ENCODE measurements at regions not wholly inside any gene's neighbourhood (a gene's known extent, or its start where the extent isn't known, plus 50 kb on each side); places are given as distances from the start of the nearest gene placed in this dataset.

DNA sequence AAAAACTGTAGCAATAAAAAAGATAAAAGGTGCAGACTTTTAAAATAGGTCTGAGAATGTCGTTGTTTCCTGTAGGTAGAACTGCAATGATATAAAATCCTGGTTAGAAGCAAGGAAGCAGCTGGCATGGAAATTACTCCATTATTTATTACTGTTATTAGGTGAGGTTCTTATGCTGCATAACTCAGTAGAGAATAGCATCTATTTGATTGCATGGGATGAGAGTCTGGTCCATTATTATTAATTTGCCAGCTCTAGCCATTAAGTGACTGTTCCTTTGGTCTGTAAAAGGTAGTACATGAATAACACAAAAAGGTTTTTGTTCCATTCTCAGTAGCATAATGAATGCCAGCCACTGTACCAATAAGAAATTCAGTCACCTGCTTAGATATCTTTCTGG is 358.6 kb downstream of the RBM43 start:
- no peak for DNase-seq (ENCODE audit: low spot score)
- POLR2A ChIA-PET, result no interaction called here
- peaks cover 40% of the 10 kb centered on the region for H3K9me3 Mint-ChIP-seq
- CTCF ChIA-PET, result no interaction called here
- ATAC-seq, result no peak
- no peaks in the 10 kb centered on the region for H3K4me1 Mint-ChIP-seq
- no peak overlapping the region for H3K4me3 Mint-ChIP-seq
- no peak overlapping the region for H3K27ac Mint-ChIP-seq
- H3K36me3 Mint-ChIP-seq, result peaks cover 19% of the 10 kb centered on the region
- no peaks in the 10 kb centered on the region for H3K27me3 Mint-ChIP-seq (ENCODE audit: low read depth)
- TF ChIP-seq JUN (CRISPR knock-in tag; IDR thresholded peaks at IDR 0.05) (no peak), IRF2 (CRISPR knock-in tag; IDR thresholded peaks at IDR 0.05; ENCODE audit: borderline replicate concordance, low read depth) (no peak), ATF2 (CRISPR knock-in tag; IDR thresholded peaks at IDR 0.05; ENCODE audit: borderline replicate concordance, low read depth) (no peak), ATF1 (CRISPR knock-in tag; IDR thresholded peaks at IDR 0.05) (no peak), ZNF263 (CRISPR knock-in tag; IDR thresholded peaks at IDR 0.05; ENCODE audit: low read depth) (no peak), ELF4 (CRISPR knock-in tag; IDR thresholded peaks at IDR 0.05; ENCODE audit: low read depth) (no peak), CREB1 (CRISPR knock-in tag; IDR thresholded peaks at IDR 0.05) (no peak), GRHL2 (CRISPR knock-in tag; IDR thresholded peaks at IDR 0.05; ENCODE audit: insufficient replicate concordance, severe bottlenecking) (no peak)
- TF ChIP-seq, protein P1, sequence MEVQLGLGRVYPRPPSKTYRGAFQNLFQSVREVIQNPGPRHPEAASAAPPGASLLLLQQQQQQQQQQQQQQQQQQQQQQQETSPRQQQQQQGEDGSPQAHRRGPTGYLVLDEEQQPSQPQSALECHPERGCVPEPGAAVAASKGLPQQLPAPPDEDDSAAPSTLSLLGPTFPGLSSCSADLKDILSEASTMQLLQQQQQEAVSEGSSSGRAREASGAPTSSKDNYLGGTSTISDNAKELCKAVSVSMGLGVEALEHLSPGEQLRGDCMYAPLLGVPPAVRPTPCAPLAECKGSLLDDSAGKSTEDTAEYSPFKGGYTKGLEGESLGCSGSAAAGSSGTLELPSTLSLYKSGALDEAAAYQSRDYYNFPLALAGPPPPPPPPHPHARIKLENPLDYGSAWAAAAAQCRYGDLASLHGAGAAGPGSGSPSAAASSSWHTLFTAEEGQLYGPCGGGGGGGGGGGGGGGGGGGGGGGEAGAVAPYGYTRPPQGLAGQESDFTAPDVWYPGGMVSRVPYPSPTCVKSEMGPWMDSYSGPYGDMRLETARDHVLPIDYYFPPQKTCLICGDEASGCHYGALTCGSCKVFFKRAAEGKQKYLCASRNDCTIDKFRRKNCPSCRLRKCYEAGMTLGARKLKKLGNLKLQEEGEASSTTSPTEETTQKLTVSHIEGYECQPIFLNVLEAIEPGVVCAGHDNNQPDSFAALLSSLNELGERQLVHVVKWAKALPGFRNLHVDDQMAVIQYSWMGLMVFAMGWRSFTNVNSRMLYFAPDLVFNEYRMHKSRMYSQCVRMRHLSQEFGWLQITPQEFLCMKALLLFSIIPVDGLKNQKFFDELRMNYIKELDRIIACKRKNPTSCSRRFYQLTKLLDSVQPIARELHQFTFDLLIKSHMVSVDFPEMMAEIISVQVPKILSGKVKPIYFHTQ (CRISPR knock-in tag; IDR thresholded peaks at IDR 0.05), result no peak
- TF ChIP-seq, protein P2, sequence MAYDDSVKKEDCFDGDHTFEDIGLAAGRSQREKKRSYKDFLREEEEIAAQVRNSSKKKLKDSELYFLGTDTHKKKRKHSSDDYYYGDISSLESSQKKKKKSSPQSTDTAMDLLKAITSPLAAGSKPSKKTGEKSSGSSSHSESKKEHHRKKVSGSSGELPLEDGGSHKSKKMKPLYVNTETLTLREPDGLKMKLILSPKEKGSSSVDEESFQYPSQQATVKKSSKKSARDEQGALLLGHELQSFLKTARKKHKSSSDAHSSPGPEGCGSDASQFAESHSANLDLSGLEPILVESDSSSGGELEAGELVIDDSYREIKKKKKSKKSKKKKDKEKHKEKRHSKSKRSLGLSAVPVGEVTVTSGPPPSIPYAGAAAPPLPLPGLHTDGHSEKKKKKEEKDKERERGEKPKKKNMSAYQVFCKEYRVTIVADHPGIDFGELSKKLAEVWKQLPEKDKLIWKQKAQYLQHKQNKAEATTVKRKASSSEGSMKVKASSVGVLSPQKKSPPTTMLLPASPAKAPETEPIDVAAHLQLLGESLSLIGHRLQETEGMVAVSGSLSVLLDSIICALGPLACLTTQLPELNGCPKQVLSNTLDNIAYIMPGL (CRISPR knock-in tag; IDR thresholded peaks at IDR 0.05), result no peak
- TF ChIP-seq, protein P3, sequence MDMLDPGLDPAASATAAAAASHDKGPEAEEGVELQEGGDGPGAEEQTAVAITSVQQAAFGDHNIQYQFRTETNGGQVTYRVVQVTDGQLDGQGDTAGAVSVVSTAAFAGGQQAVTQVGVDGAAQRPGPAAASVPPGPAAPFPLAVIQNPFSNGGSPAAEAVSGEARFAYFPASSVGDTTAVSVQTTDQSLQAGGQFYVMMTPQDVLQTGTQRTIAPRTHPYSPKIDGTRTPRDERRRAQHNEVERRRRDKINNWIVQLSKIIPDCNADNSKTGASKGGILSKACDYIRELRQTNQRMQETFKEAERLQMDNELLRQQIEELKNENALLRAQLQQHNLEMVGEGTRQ (CRISPR knock-in tag; IDR thresholded peaks at IDR 0.05), result no peak

GRCh38 chr2:150900913-150901312 is 360.8 kb downstream of the RBM43 start:
- ChIA-PET CTCF (no interaction called here), POLR2A (interaction anchor here (0.7 kb wide), 1 partner anchor 339 kb away, joined by 3 read pairs; no protein-coding TSS in a partner anchor)
- no peaks in the 10 kb centered on the region for H3K27me3 Mint-ChIP-seq (ENCODE audit: low read depth)
- no peak for ATAC-seq
- H3K36me3 Mint-ChIP-seq, result peaks cover 19% of the 10 kb centered on the region
- no peak overlapping the region for H3K4me3 Mint-ChIP-seq
- no peak for DNase-seq (ENCODE audit: low spot score)
- H3K9me3 Mint-ChIP-seq, result peaks cover 47% of the 10 kb centered on the region
- H3K27ac Mint-ChIP-seq, result no peak overlapping the region
- H3K4me1 Mint-ChIP-seq, result no peaks in the 10 kb centered on the region
- TF ChIP-seq ZMAT4 (CRISPR knock-in tag; IDR thresholded peaks at IDR 0.05) (no peak), FOXK1 (CRISPR knock-in tag; IDR thresholded peaks at IDR 0.05) (no peak), CTCF (IDR thresholded peaks at IDR 0.05) (no peak), HMGA2 (CRISPR knock-in tag; IDR thresholded peaks at IDR 0.05) (no peak), ATF2 (CRISPR knock-in tag; IDR thresholded peaks at IDR 0.05; ENCODE audit: borderline replicate concordance, low read depth) (no peak), ZNF396 (CRISPR knock-in tag; IDR thresholded peaks at IDR 0.05; ENCODE audit: borderline replicate concordance) (no peak), GABPB1 (CRISPR knock-in tag; IDR thresholded peaks at IDR 0.05) (no peak), E2F1 (CRISPR knock-in tag; IDR thresholded peaks at IDR 0.05) (no peak), ZNF263 (CRISPR knock-in tag; IDR thresholded peaks at IDR 0.05; ENCODE audit: low read depth) (no peak), RORB (CRISPR knock-in tag; IDR thresholded peaks at IDR 0.05) (no peak), NFYB (CRISPR knock-in tag; conservative IDR thresholded peaks at IDR 0.05; ENCODE audit: low read depth) (no peak)
- TF ChIP-seq, protein P2 (CRISPR knock-in tag; IDR thresholded peaks at IDR 0.05), result no peak
- TF ChIP-seq, protein P4, sequence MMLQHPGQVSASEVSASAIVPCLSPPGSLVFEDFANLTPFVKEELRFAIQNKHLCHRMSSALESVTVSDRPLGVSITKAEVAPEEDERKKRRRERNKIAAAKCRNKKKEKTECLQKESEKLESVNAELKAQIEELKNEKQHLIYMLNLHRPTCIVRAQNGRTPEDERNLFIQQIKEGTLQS (CRISPR knock-in tag; conservative IDR thresholded peaks at IDR 0.05), result no peak

Measured in WTC11 (cell line).